ENCODE measurements at regions not wholly inside any gene's neighbourhood (a gene's known extent, or its start where the extent isn't known, plus 50 kb on each side); places are given as distances from the start of the nearest gene placed in this dataset.

GRCh38 chr4:138392751-138393308 lies 150.7 kb upstream of the SLC7A11 start:
- no peak for TF ChIP-seq TAF1 (IDR thresholded peaks at IDR 0.05; ENCODE audit: borderline replicate concordance, insufficient read depth, low read length)
- no peak for TF ChIP-seq SIN3A (IDR thresholded peaks at IDR 0.05; ENCODE audit: borderline replicate concordance, insufficient read depth, low read length)
- TF ChIP-seq POLR2AphosphoS5 (IDR thresholded peaks at IDR 0.05; ENCODE audit: low read depth, low read length) = no peak

Data from PFSK-1 (cell line).